GM21737 (cell line): ENCODE measurements at regions not wholly inside any gene's neighbourhood (a gene's known extent, or its start where the extent isn't known, plus 50 kb on each side); places are given as distances from the start of the nearest gene placed in this dataset.
"Not testable (repeated sequence)": the region's sequence is repeated elsewhere in the genome, so short reads cannot be mapped to it uniquely, and the experiment has no call there.

Source experiments
- ATAC-seq: cut with Tn5 transposase; IDR thresholded peaks from one replicate; pipeline ENCODE4 v1.9.1; 2021; ENCODE audit warnings: mild to moderate bottlenecking, moderate library complexity; ENCODE audit not compliant: unreplicated experiment

GRCh38 chr15:83335542-83335941, 51.1 kb upstream of the BNC1 start:
- not testable (repeated sequence) for ATAC-seq

GRCh38 chr15:83339396-83339795, 54.9 kb upstream of the BNC1 start:
- no peak for ATAC-seq

GRCh38 chr15:83340087-83340486, 55.6 kb upstream of the BNC1 start:
- no peak for ATAC-seq

GRCh38 chr15:83346342-83346741, 61.9 kb upstream of the BNC1 start:
- no peak for ATAC-seq

- ATAC-seq, result no peak
These were observed 67.7 kb upstream of the BNC1 start for GRCh38 chr15:83352119-83352518.

- ATAC-seq, result no peak
These were observed 72.3 kb upstream of the BNC1 start for GRCh38 chr15:83356501-83357399.

GRCh38 chr15:83358972-83359564, 74.6 kb upstream of the BNC1 start:
- no peak for ATAC-seq

- ATAC-seq, result no peak
These were observed 78.2 kb upstream of the BNC1 start for GRCh38 chr15:83362706-83363105.

GRCh38 chr15:83364501-83364900, 80.0 kb upstream of the BNC1 start:
- ATAC-seq, result no peak

GRCh38 chr15:83365370-83365938, 81.0 kb upstream of the BNC1 start:
- no peak for ATAC-seq

- ATAC-seq, result no peak
These were observed 74.7 kb upstream of the SH3GL3 start for GRCh38 chr15:83372434-83372891.

GRCh38 chr15:83378921-83379578, 68.1 kb upstream of the SH3GL3 start:
- ATAC-seq, result no peak

GRCh38 chr15:83379579-83379959, 67.6 kb upstream of the SH3GL3 start:
- no peak for ATAC-seq

GRCh38 chr15:83380059-83380458, 67.1 kb upstream of the SH3GL3 start:
- ATAC-seq, result no peak

- peak; percentile 70 for ATAC-seq
These were observed 66.5 kb upstream of the SH3GL3 start for GRCh38 chr15:83380682-83381081.

GRCh38 chr15:83383608-83384139, 63.5 kb upstream of the SH3GL3 start:
- not testable (repeated sequence) for ATAC-seq

GRCh38 chr15:83396101-83396500, 51.0 kb upstream of the SH3GL3 start:
- ATAC-seq, result no peak
